Stomach (tissue), 8 donors: ENCODE measurements at regions not wholly inside any gene's neighbourhood (a gene's known extent, or its start where the extent isn't known, plus 50 kb on each side); places are given as distances from the start of the nearest gene placed in this dataset.

Experiments
- DNase-seq, 2 donors: peaks; one replicate each; pipeline versions ENCODE4 v3.0.0 to v3.0.0-alpha.2; 2013 to 2019
- H3K27ac ChIP-seq, 5 donors: fragments of 200-600 bp in 4 of 5; sonication (generic) in 4 of 5; one replicate each; pipeline ENCODE4 v1.5.1; 2013 to 2019; ENCODE audit warnings: mild to moderate bottlenecking in 1 of 5, moderate library complexity in 1 of 5
- H3K27me3 ChIP-seq, 3 donors: fragments of 200-600 bp; sonication (generic); one replicate each; pipeline ENCODE4 v1.5.1; 2017 to 2019; ENCODE audit warnings: mixed run types in 1 of 3
- H3K36me3 ChIP-seq, 4 donors: fragments of 200-600 bp; sonication (generic); 1 replicate in 3 of 4; 2 replicates in 1 of 4; pipeline ENCODE4 v1.5.1; 2016 to 2019
- H3K4me1 ChIP-seq, 4 donors: fragments of 200-600 bp; sonication (generic); one replicate each; pipeline ENCODE4 v1.5.1; 2016 to 2019
- H3K4me3 ChIP-seq, 4 donors: fragments of 200-600 bp; sonication (generic) in 3 of 4; one replicate each; pipeline ENCODE4 v1.5.1; 2016 to 2019; ENCODE audit warnings: mild to moderate bottlenecking in 1 of 4
- H3K9me3 ChIP-seq, 4 donors: fragments of 200-600 bp; sonication (generic); one replicate each; pipeline ENCODE4 v1.5.1; 2016 to 2019
- CTCF ChIP-seq, 7 experiments: fragments of 450-650 bp in 4 of 7; fragments of 200-600 bp in 3 of 7; sonication (generic) in 3 of 7; IDR thresholded peaks; one replicate each; pipeline ENCODE4 v1.5.1; 2016 to 2019; ENCODE audit warnings: antibody characterized with exemption in 7 of 7, control low read depth in 2 of 7, mild to moderate bottlenecking in 1 of 7
- EP300 ChIP-seq: sonication (generic); formaldehyde crosslinking; IDR thresholded peaks from one replicate; pipeline ENCODE4 v1.6.1; 2017; ENCODE audit warnings: antibody characterized with exemption
- POLR2A ChIP-seq, 4 donors: fragments of 450-650 bp; IDR thresholded peaks; one replicate each; pipeline ENCODE4 v1.6.1; 2016; ENCODE audit warnings: antibody characterized with exemption in 4 of 4, control low read depth in 2 of 4, mild to moderate bottlenecking in 1 of 4, moderate library complexity in 1 of 4
- POLR2AphosphoS5 ChIP-seq, 3 donors: sonication (generic); formaldehyde crosslinking; IDR thresholded peaks; one replicate each; pipeline ENCODE4 v1.6.1; 2016; ENCODE audit warnings: antibody characterized with exemption in 3 of 3
- WGBS, 5 donors: extraction: QIAGEN DNeasy Blood & Tissue Kit in 3 of 5; methylation state at CpG; one replicate each; pipeline versions ENCODE4 v1.1.5 to v1.1.7; 2013 to 2018; 5-methylcytosine and 5-hydroxymethylcytosine counted together
- intact Hi-C: fragments of 100-400 bp; cut with DNase I; formaldehyde crosslinking; loops from one replicate; pipeline ENCODE4 v1.15.1; 2023; ENCODE audit warnings: low total_unique reads
- donor health status: healthy with polysubstance abuse.
- donor health status: Bipolar disorder and iron deficiency.
- donor health status: healthy.

GRCh38 chr2:144990661-144991060 is 470.7 kb upstream of the ZEB2 start:
- H3K27me3 ChIP-seq = no peaks in the 10 kb centered on the region
- TF ChIP-seq POLR2A (IDR thresholded peaks at IDR 0.05) (no peak), EP300 (no peak)
- 93 to 100% (median 96%) methylated on average over 1 of the region's 1 CpG for WGBS, 5 donors
- H3K9me3 ChIP-seq = peaks cover 0 to 4% (median 0%) of the 10 kb centered on the region in 4 donors
- no peak overlapping the region for H3K4me3 ChIP-seq
- H3K27ac ChIP-seq = no peak overlapping the region
- DNase-seq = no peak
- H3K4me1 ChIP-seq = no peaks in the 10 kb centered on the region
- intact Hi-C loops = no loop called here
- no peaks in the 10 kb centered on the region for H3K36me3 ChIP-seq

GRCh38 chr2:144989579-144990270 is 469.8 kb upstream of the ZEB2 start:
- no peak for DNase-seq
- Histone ChIP-seq H3K4me1 (no peaks in the 10 kb centered on the region), H3K27ac (no peak overlapping the region), H3K9me3 (peaks cover 0 to 4% (median 0%) of the 10 kb centered on the region in 4 donors), H3K36me3 (no peaks in the 10 kb centered on the region), H3K4me3 (no peak overlapping the region), H3K27me3 (no peaks in the 10 kb centered on the region)
- intact Hi-C loops = no loop called here
- WGBS, 5 donors = 58 to 81% (median 59%) methylated on average over 2 of the region's 2 CpGs
- no peak for TF ChIP-seq POLR2A (IDR thresholded peaks at IDR 0.05)
- no peak for TF ChIP-seq CTCF (IDR thresholded peaks at IDR 0.05)
- no peak for TF ChIP-seq POLR2AphosphoS5 (IDR thresholded peaks at IDR 0.05)
- TF ChIP-seq EP300 = no peak

- Histone ChIP-seq H3K27ac (no peak overlapping the region), H3K4me3 (no peak overlapping the region), H3K9me3 (peaks cover 0 to 4% (median 0%) of the 10 kb centered on the region in 4 donors), H3K27me3 (no peaks in the 10 kb centered on the region), H3K4me1 (no peaks in the 10 kb centered on the region), H3K36me3 (no peaks in the 10 kb centered on the region)
- DNase-seq = no peak
- intact Hi-C loops = no loop called here
- no peak for TF ChIP-seq POLR2A (IDR thresholded peaks at IDR 0.05)
- no peak for TF ChIP-seq CTCF (IDR thresholded peaks at IDR 0.05)
- no peak for TF ChIP-seq EP300
- no peak for TF ChIP-seq POLR2AphosphoS5 (IDR thresholded peaks at IDR 0.05)
Measured at GRCh38 chr2:144988591-144988990, 468.7 kb upstream of the ZEB2 start.

DNA sequence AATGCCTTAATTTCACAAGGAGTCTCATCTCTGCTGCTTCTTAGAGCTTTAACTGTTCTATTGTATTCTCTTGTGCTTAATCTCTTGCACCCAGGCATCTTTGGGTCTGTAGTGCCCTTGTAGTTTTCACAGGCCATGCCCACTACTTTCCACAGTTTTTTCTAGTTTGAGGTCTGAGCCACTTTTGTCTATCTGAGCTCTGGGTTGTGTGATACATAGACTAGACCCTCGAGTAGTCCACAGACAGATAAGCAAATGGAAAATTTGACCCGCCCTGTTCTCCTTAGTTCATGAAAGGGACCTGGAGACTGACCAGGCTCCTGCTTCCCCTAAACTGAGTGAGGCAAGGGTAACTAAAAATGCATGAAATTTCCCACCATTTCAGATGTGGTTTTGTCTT is 466.8 kb upstream of the ZEB2 start:
- Histone ChIP-seq H3K4me1 (no peaks in the 10 kb centered on the region), H3K36me3 (no peaks in the 10 kb centered on the region), H3K4me3 (no peak overlapping the region), H3K27me3 (no peaks in the 10 kb centered on the region), H3K27ac (no peak overlapping the region), H3K9me3 (peaks cover 0 to 4% (median 0%) of the 10 kb centered on the region in 4 donors)
- intact Hi-C loops = no loop called here
- no peak for DNase-seq
- 73 to 82% (median 78%) methylated on average over 2 of the region's 2 CpGs for WGBS, 5 donors
- TF ChIP-seq EP300 (no peak), POLR2A (IDR thresholded peaks at IDR 0.05) (no peak), CTCF (IDR thresholded peaks at IDR 0.05) (no peak), POLR2AphosphoS5 (IDR thresholded peaks at IDR 0.05) (no peak)

DNA sequence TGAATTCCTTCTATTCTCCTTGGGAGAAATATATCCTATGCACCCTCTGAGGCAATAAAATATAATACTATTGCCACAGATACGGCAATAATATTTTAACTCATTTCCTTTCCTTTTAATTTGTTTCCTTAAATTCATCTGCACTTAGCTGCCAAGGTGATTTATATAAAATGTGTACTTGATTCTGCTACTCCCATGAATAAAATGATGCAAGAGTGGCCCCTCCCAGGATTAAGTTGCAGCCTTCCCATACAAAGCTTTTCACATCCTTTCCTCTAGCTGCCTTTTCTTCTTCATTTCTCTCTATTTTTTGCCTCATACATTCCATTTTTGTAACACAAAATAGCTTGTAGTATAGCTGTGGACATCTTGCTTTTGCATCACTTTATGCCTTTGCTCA is 464.1 kb upstream of the ZEB2 start:
- no peak for DNase-seq
- H3K36me3 ChIP-seq = no peaks in the 10 kb centered on the region
- TF ChIP-seq CTCF (IDR thresholded peaks at IDR 0.05) (no peak), POLR2A (IDR thresholded peaks at IDR 0.05) (no peak)
- H3K27ac ChIP-seq = no peak overlapping the region
- no peaks in the 10 kb centered on the region for H3K4me1 ChIP-seq
- no peaks in the 10 kb centered on the region for H3K27me3 ChIP-seq
- intact Hi-C loops = no loop called here
- 81 to 94% (median 92%) methylated on average over 1 of the region's 1 CpG for WGBS, 5 donors
- H3K9me3 ChIP-seq = peaks cover 0 to 4% (median 0%) of the 10 kb centered on the region in 4 donors
- no peak overlapping the region for H3K4me3 ChIP-seq
